ENCODE measurements at regions not wholly inside any gene's neighbourhood (a gene's known extent, or its start where the extent isn't known, plus 50 kb on each side); places are given as distances from the start of the nearest gene placed in this dataset.

GRCh38 chr1:60558236-60558635 is 484.7 kb upstream of the C1orf87 start:
- Histone ChIP-seq H4K20me1 (ENCODE audit: control insufficient read depth, insufficient read depth, insufficient read length) (no peaks in the 10 kb centered on the region), H2BK5ac (ENCODE audit: insufficient read length, low read length) (no peak overlapping the region), H3K79me2 (ENCODE audit: insufficient read depth, low read length) (no peaks in the 10 kb centered on the region), H3K9ac (ENCODE audit: extremely low read depth, insufficient read length, low read length) (no peak overlapping the region), H3K23ac (ENCODE audit: insufficient read length, low read depth, low read length) (no peak overlapping the region), H3K4me2 (ENCODE audit: insufficient read depth, insufficient read length, low read length) (no peak overlapping the region), H2AK5ac (ENCODE audit: insufficient read length, low read length) (no peak overlapping the region), H2BK20ac (ENCODE audit: low read depth, low read length, poor library complexity, severe bottlenecking) (no peak overlapping the region), H4K91ac (ENCODE audit: insufficient read length, low read depth, low read length) (no peak overlapping the region), H3K56ac (ENCODE audit: insufficient read length, low read depth, low read length) (no peak overlapping the region), H2BK15ac (ENCODE audit: low read depth, low read length) (no peak overlapping the region), H3K23me2 (ENCODE audit: insufficient read length, low read depth, low read length, poor library complexity, severe bottlenecking) (no peaks in the 10 kb centered on the region), H3K9me3 (ENCODE audit: control insufficient read depth, low read depth, low read length) (no peaks in the 10 kb centered on the region), H3T11ph (ENCODE audit: low read length) (no peak overlapping the region), H4K5ac (ENCODE audit: insufficient read length, low read depth, low read length) (no peak overlapping the region), H3K4ac (ENCODE audit: low read depth, low read length) (no peak overlapping the region), H3K27me3 (ENCODE audit: insufficient read depth, low read length) (no peaks in the 10 kb centered on the region), H3K18ac (ENCODE audit: insufficient read length, low read depth, low read length) (no peak overlapping the region), H3K27ac (ENCODE audit: insufficient read length, low read depth, low read length) (no peak overlapping the region), H3K14ac (ENCODE audit: insufficient read depth, low read length) (no peak overlapping the region), H4K8ac (replicated peaks; ENCODE audit: insufficient read length, low read depth, low read length) (no peak overlapping the region), H3K79me1 (ENCODE audit: insufficient read depth, low read depth, low read length, poor library complexity, severe bottlenecking) (no peaks in the 10 kb centered on the region), H2BK12ac (ENCODE audit: insufficient read length, low read depth, low read length) (no peak overlapping the region), H2AFZ (ENCODE audit: low read length) (no peak overlapping the region), H2BK120ac (ENCODE audit: low read depth, low read length, poor library complexity, severe bottlenecking) (no peak overlapping the region), H3K4me1 (ENCODE audit: insufficient read depth, low read length) (no peaks in the 10 kb centered on the region)
- Mint-ChIP-seq H3K9me3 (no peaks in the 10 kb centered on the region), H3K27ac (no peak overlapping the region), H3K36me3 (ENCODE audit: insufficient read depth in 1 of 3, low read depth in 3 of 3) (no peaks in the 10 kb centered on the region), H3K4me1 (no peaks in the 10 kb centered on the region), H3K27me3 (ENCODE audit: low read depth) (no peaks in the 10 kb centered on the region; the same call in 1 of the 2 replicates), H3K4me3 (no peak overlapping the region)
- no peak for DNase-seq
- WGBS (ENCODE audit: extremely low coverage, insufficient read length, low lambda C conversion rate) = no CpG with 5 or more reads among the region's 2 CpGs
- TF ChIP-seq CTCF (conservative IDR thresholded peaks at IDR 0.05) = no peak
